Duodenal mucosa (tissue), 2 donors: ENCODE measurements at regions not wholly inside any gene's neighbourhood (a gene's known extent, or its start where the extent isn't known, plus 50 kb on each side); places are given as distances from the start of the nearest gene placed in this dataset.

ENCODE experiments used
- H3K27ac ChIP-seq: one replicate; pipeline ENCODE4 v1.7.0; 2013; ENCODE audit warnings: low read depth, low read length
- H3K27me3 ChIP-seq, 2 donors: one replicate each; pipeline ENCODE4 v1.7.0; 2013; ENCODE audit warnings: low read length in 2 of 2, control low read depth in 1 of 2; ENCODE audit not compliant: insufficient read depth in 2 of 2, control insufficient read depth in 1 of 2
- H3K36me3 ChIP-seq, 2 donors: one replicate each; pipeline ENCODE4 v1.7.0; 2013; ENCODE audit warnings: low read length in 2 of 2, control low read depth in 1 of 2; ENCODE audit not compliant: insufficient read depth in 2 of 2, control insufficient read depth in 1 of 2
- H3K4me1 ChIP-seq, 2 donors: one replicate each; pipeline ENCODE4 v1.7.0; 2013; ENCODE audit warnings: low read length in 2 of 2, control low read depth in 1 of 2; ENCODE audit not compliant: insufficient read depth in 2 of 2, control insufficient read depth in 1 of 2
- H3K4me3 ChIP-seq, 2 donors: one replicate each; pipeline ENCODE4 v1.7.0; 2013; ENCODE audit warnings: low read length in 2 of 2, low read depth in 1 of 2
- H3K9ac ChIP-seq, 2 donors: one replicate each; pipeline ENCODE4 v1.7.0; 2013; ENCODE audit warnings: low read length in 2 of 2, low read depth in 1 of 2
- H3K9me3 ChIP-seq, 2 donors: one replicate each; pipeline ENCODE4 v1.7.0; 2013; ENCODE audit warnings: low read length in 2 of 2, control low read depth in 1 of 2; ENCODE audit not compliant: control insufficient read depth in 1 of 2

- Histone ChIP-seq H3K36me3 (no peaks in the 10 kb centered on the region), H3K4me3 (no peak overlapping the region), H3K4me1 (no peaks in the 10 kb centered on the region), H3K9ac (no peak overlapping the region), H3K27ac (no peak overlapping the region), H3K9me3 (no peaks in the 10 kb centered on the region), H3K27me3 (no peaks in the 10 kb centered on the region)
These were observed 168.2 kb downstream of the DRD1 start for GRCh38 chr5:175275748-175276147.

DNA sequence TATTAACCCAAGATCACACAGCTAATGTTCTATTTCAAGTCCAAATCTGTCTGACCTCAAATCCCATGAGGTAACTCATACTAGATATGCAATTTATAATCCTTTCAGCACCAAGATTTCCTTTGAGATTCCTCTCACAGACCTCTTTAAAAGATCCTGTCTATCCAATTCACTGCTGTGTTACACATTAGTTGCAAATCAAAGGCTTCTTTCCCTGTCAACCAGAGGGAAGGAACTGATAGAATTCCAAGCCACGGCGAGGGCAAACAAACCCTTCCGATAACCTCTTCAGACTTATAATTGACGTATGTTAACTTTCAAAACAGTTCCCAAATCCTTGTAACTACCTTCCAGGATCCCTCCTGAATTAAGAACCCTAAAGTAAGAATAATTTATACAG is 168.9 kb downstream of the DRD1 start:
- H3K27ac ChIP-seq, result no peak overlapping the region
- H3K4me3 ChIP-seq, result no peak overlapping the region
- no peaks in the 10 kb centered on the region for H3K4me1 ChIP-seq
- H3K36me3 ChIP-seq, result no peaks in the 10 kb centered on the region
- no peaks in the 10 kb centered on the region for H3K27me3 ChIP-seq
- no peak overlapping the region for H3K9ac ChIP-seq
- no peaks in the 10 kb centered on the region for H3K9me3 ChIP-seq

- Histone ChIP-seq H3K27me3 (no peaks in the 10 kb centered on the region), H3K4me3 (no peak overlapping the region), H3K4me1 (no peaks in the 10 kb centered on the region), H3K36me3 (no peaks in the 10 kb centered on the region), H3K9ac (no peak overlapping the region), H3K27ac (no peak overlapping the region), H3K9me3 (no peaks in the 10 kb centered on the region)
These were observed 169.8 kb downstream of the DRD1 start for GRCh38 chr5:175274171-175274570.

- H3K27ac ChIP-seq, result no peak overlapping the region
- H3K9ac ChIP-seq, result no peak overlapping the region
- H3K36me3 ChIP-seq, result no peaks in the 10 kb centered on the region
- peaks cover 0 to 4% of the 10 kb centered on the region in 2 donors for H3K9me3 ChIP-seq
- no peaks in the 10 kb centered on the region for H3K4me1 ChIP-seq
- no peak overlapping the region for H3K4me3 ChIP-seq
- no peaks in the 10 kb centered on the region for H3K27me3 ChIP-seq
These were observed 179.6 kb downstream of the DRD1 start for GRCh38 chr5:175264406-175264805.

DNA sequence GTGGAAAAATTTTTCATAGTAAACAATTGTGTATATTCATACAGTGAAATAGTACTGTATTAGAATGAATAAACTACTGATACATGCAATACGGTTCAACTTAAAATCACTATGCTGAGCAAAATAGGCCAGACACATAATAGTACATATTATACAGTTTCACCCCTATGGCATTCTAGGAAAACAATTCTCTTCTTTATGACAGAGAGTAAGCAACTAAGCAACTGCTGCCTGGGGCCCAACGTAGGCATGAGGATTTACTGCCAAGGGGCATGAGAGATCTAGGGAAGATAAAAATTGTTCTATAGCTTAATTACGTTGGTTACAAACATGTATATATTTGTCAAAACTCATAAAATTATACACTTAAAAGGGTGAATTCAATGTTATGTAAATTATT is 180.2 kb downstream of the DRD1 start:
- H3K9ac ChIP-seq, result no peak overlapping the region
- peaks cover 0 to 4% of the 10 kb centered on the region in 2 donors for H3K9me3 ChIP-seq
- H3K27me3 ChIP-seq, result no peaks in the 10 kb centered on the region
- no peak overlapping the region for H3K27ac ChIP-seq
- no peak overlapping the region for H3K4me3 ChIP-seq
- H3K36me3 ChIP-seq, result no peaks in the 10 kb centered on the region
- no peaks in the 10 kb centered on the region for H3K4me1 ChIP-seq

DNA sequence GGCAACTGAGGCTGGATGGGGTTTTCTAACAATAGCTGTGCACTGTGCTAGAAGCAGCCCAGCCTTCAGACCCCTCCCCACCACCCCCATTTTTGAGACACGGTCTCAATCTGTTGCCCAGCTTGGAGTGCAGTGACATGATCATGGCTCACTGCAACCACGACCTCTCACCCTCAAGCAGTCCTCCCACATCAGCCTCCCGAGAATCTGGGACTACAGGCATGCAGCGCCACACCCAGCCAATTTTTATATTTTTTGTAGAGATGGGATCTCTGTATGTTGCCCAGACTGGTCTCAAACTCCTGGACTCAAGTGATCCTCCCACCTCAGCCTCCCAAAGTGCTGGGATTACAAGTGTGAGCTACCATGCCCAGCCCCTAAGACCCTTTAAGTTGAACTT is 182.5 kb downstream of the DRD1 start:
- Histone ChIP-seq H3K9me3 (peaks cover 0 to 4% of the 10 kb centered on the region in 2 donors), H3K4me3 (no peak overlapping the region), H3K36me3 (no peaks in the 10 kb centered on the region), H3K27ac (no peak overlapping the region), H3K27me3 (no peaks in the 10 kb centered on the region), H3K9ac (no peak overlapping the region), H3K4me1 (no peaks in the 10 kb centered on the region)

GRCh38 chr5:175261037-175261436 is 182.9 kb downstream of the DRD1 start:
- Histone ChIP-seq H3K9me3 (peaks cover 0 to 4% of the 10 kb centered on the region in 2 donors), H3K4me1 (no peaks in the 10 kb centered on the region), H3K4me3 (no peak overlapping the region), H3K27me3 (no peaks in the 10 kb centered on the region), H3K27ac (no peak overlapping the region), H3K9ac (no peak overlapping the region), H3K36me3 (no peaks in the 10 kb centered on the region)

DNA sequence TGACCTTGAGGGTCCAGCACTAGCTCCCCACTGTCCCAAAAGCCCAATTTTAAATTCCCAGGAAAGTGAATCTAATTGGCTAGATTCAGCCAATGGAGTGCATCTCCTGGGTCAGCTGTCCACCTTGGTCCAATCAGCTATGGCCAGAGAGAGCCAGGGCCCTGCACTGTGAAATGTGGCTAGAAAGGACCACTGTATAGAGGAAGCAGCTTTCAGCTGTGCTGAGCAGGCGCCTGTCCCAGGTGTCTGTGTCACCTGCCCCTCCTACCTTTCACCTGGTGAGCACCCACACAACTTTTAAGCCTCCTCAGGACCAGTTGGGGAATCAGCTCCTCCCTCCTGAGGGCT is 186.2 kb downstream of the DRD1 start:
- H3K9me3 ChIP-seq, result peaks cover 0 to under 1% of the 10 kb centered on the region in 2 donors
- no peak overlapping the region for H3K4me3 ChIP-seq
- no peak overlapping the region for H3K27ac ChIP-seq
- no peaks in the 10 kb centered on the region for H3K36me3 ChIP-seq
- no peaks in the 10 kb centered on the region for H3K27me3 ChIP-seq
- peaks cover 0 to 9% of the 10 kb centered on the region in 2 donors for H3K4me1 ChIP-seq
- H3K9ac ChIP-seq, result no peak overlapping the region

- Histone ChIP-seq H3K4me3 (no peak overlapping the region), H3K27ac (no peak overlapping the region), H3K27me3 (no peaks in the 10 kb centered on the region), H3K9me3 (no peaks in the 10 kb centered on the region), H3K4me1 (peaks cover 0 to 9% of the 10 kb centered on the region in 2 donors), H3K9ac (no peak overlapping the region), H3K36me3 (no peaks in the 10 kb centered on the region)
These were observed 186.7 kb downstream of the DRD1 start for GRCh38 chr5:175257128-175257846.

DNA sequence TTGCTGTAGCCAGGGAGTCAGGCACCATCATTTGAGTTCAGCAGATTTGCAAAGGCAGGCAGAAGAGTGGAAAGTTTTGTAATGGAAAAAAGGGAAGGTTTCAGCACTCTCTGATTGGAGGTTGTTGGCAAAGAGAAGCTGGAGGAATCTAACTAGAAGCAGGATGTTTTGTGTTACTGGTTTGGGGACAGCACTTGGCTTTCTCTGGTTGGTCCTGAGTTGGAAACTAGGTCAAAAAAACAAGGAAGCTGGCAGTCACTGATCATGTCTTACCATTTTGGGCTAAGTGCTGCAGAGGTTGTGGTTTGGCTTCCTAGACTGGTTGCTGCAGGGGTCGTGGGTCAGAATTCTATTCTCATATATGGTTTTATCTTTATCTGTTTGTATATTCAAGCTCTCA is 189.8 kb downstream of the DRD1 start:
- Histone ChIP-seq H3K9me3 (no peaks in the 10 kb centered on the region), H3K36me3 (no peaks in the 10 kb centered on the region), H3K27ac (no peak overlapping the region), H3K27me3 (no peaks in the 10 kb centered on the region), H3K9ac (no peak overlapping the region), H3K4me3 (no peak overlapping the region), H3K4me1 (peaks cover 0 to 9% of the 10 kb centered on the region in 2 donors)

DNA sequence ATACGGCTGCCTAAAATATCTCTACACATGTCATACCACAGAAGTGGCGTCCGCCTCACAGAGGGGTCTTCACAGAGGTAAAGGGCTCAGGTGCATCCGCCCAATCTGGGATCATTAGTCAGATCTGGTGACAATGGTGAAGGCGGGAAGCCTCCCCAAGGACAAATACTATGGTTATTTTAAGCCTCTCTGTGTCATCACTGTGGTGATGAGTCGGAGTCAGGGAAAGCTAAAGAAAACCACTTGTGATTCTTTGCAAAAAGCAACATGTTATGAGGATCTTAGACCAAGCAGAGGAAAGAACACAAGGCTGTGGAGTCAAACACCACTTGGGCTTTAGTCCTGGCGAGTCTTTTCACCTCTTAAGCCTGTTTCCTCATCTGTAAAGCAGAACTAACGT is 190.4 kb downstream of the DRD1 start:
- H3K27ac ChIP-seq, result no peak overlapping the region
- no peaks in the 10 kb centered on the region for H3K9me3 ChIP-seq
- H3K36me3 ChIP-seq, result no peaks in the 10 kb centered on the region
- no peaks in the 10 kb centered on the region for H3K27me3 ChIP-seq
- H3K4me1 ChIP-seq, result peaks cover 0 to 9% of the 10 kb centered on the region in 2 donors
- H3K9ac ChIP-seq, result no peak overlapping the region
- H3K4me3 ChIP-seq, result no peak overlapping the region
